ENCODE measurements at regions not wholly inside any gene's neighbourhood (a gene's known extent, or its start where the extent isn't known, plus 50 kb on each side); places are given as distances from the start of the nearest gene placed in this dataset.

- TF ChIP-seq CTCF (IDR thresholded peaks at IDR 0.05) (no peak), POLR2AphosphoS5 (IDR thresholded peaks at IDR 0.05) (no peak), POLR2A (IDR thresholded peaks at IDR 0.05) (no peak)
These were observed 104.9 kb upstream of the SOD1 start for GRCh38 chr21:31554511-31555022.
